GM23338 (cell line): ENCODE measurements at regions not wholly inside any gene's neighbourhood (a gene's known extent, or its start where the extent isn't known, plus 50 kb on each side); places are given as distances from the start of the nearest gene placed in this dataset.

Experiments
- CTCF ChIP-seq, 2 experiments: fragments of 200-600 bp in 1 of 2; sonication (generic) in 1 of 2; conservative IDR thresholded peaks; 2 replicates each; pipeline versions ENCODE4 v1.5.1 to v1.6.1; 2016 to 2017; ENCODE audit warnings: antibody characterized with exemption in 2 of 2, low read depth in 2 of 2, mild to moderate bottlenecking in 2 of 2, moderate library complexity in 1 of 2
- ETS1 ChIP-seq: IDR thresholded peaks from 2 replicates; pipeline ENCODE4 v1.6.1; 2016; ENCODE audit warnings: antibody characterized with exemption
- EZH2 ChIP-seq: fragments of 200-600 bp; sonication (generic); IDR thresholded peaks from one replicate; pipeline ENCODE4 v1.8.0; 2017; ENCODE audit warnings: antibody characterized with exemption, mild to moderate bottlenecking, low read depth; ENCODE audit not compliant: unreplicated experiment
- NANOG ChIP-seq: IDR thresholded peaks from 2 replicates; pipeline ENCODE4 v1.6.1; 2016; ENCODE audit warnings: antibody characterized with exemption, borderline replicate concordance
- POLR2AphosphoS5 ChIP-seq: IDR thresholded peaks from 2 replicates; pipeline ENCODE4 v1.6.1; 2016; ENCODE audit warnings: antibody characterized with exemption, low read depth
- REST ChIP-seq: IDR thresholded peaks from one replicate; pipeline ENCODE4 v1.6.1; 2018; ENCODE audit warnings: antibody characterized with exemption; ENCODE audit not compliant: unreplicated experiment
- ZNF114 ChIP-seq: fragments of 250-450 bp; sonication (Bioruptor Pico); IDR thresholded peaks from 2 replicates; pipeline ENCODE4 v1.5.0; 2020; ENCODE audit warnings: mild to moderate bottlenecking, moderate library complexity

GRCh38 chr4:31714238-31714637 lies 994.1 kb downstream of the PCDH7 start:
- TF ChIP-seq CTCF (conservative IDR thresholded peaks at IDR 0.05; ENCODE audit: low read depth in 2 of 2) (no peak), ZNF114 (CRISPR knock-in tag) (no peak), ETS1 (no peak), POLR2AphosphoS5 (no peak), REST (no peak), NANOG (no peak), EZH2 (no peak)
